A549 (cell line): ENCODE measurements at regions not wholly inside any gene's neighbourhood (a gene's known extent, or its start where the extent isn't known, plus 50 kb on each side); places are given as distances from the start of the nearest gene placed in this dataset.

Experiments used
- CHD4 ChIP-seq: fragments of 200-600 bp; sonication (generic); IDR thresholded peaks from 2 replicates; pipeline ENCODE4 v1.6.1; 2016; ENCODE audit warnings: antibody characterized with exemption, mild to moderate bottlenecking, borderline replicate concordance
- CTCF ChIP-seq: fragments of >200 bp; sonication (Bioruptor Twin); formaldehyde crosslinking; IDR thresholded peaks from 3 replicates; pipeline ENCODE4 v1.5.1; 2016
- EP300 ChIP-seq, 2 experiments: fragments of >200 bp; sonication (Bioruptor Twin); formaldehyde crosslinking; IDR thresholded peaks; 2 replicates in 1 of 2; 3 replicates in 1 of 2; pipeline ENCODE4 v1.6.1; 2016 to 2017
- JUN ChIP-seq, 2 experiments: fragments of >200 bp; sonication (Bioruptor Twin); formaldehyde crosslinking; IDR thresholded peaks; 2 replicates in 1 of 2; 3 replicates in 1 of 2; pipeline ENCODE4 v1.6.1; 2016 to 2017
- KDM1A ChIP-seq: fragments of 200-600 bp; sonication (generic); IDR thresholded peaks from 2 replicates; pipeline ENCODE4 v1.6.1; 2016; ENCODE audit warnings: low read depth, mild to moderate bottlenecking
- MAX ChIP-seq: IDR thresholded peaks from 2 replicates; pipeline ENCODE4 v1.6.1; 2012
- MAZ ChIP-seq: fragments of 150-350 bp; IDR thresholded peaks from 2 replicates; pipeline ENCODE4 v1.6.1; 2014; ENCODE audit warnings: antibody characterized with exemption, low read depth, low read length, borderline replicate concordance
- POLR2A ChIP-seq: IDR thresholded peaks from 2 replicates; pipeline ENCODE4 v1.6.1; 2012; ENCODE audit warnings: mild to moderate bottlenecking, low read length
- RAD21 ChIP-seq, 2 experiments: fragments of >200 bp in 1 of 2; sonication (Bioruptor Twin) in 1 of 2; formaldehyde crosslinking in 1 of 2; IDR thresholded peaks in 1 of 2; conservative IDR thresholded peaks in 1 of 2; 2 replicates in 1 of 2; 3 replicates in 1 of 2; pipeline ENCODE4 v1.6.1; 2012 to 2018; ENCODE audit warnings: inconsistent platforms in 1 of 2
- RCOR1 ChIP-seq: fragments of 150-350 bp; IDR thresholded peaks from 2 replicates; pipeline ENCODE4 v1.6.1; 2014; ENCODE audit warnings: antibody characterized with exemption, low read length, low read depth
- USF2 ChIP-seq: fragments of 450-650 bp; IDR thresholded peaks from 2 replicates; pipeline ENCODE4 v1.6.1; 2014; ENCODE audit warnings: antibody characterized with exemption
- TF ChIP-seq, protein P1 (sequence below): fragments of 200-600 bp; sonication (generic); IDR thresholded peaks from 2 replicates; pipeline ENCODE4 v1.6.1; 2016; ENCODE audit warnings: antibody characterized with exemption, mild to moderate bottlenecking, moderate library complexity

GRCh38 chr13:77980592-77980991 lies 62.0 kb upstream of the EDNRB start:
- TF ChIP-seq CTCF = no peak
- TF ChIP-seq CHD4 = no peak
- no peak for TF ChIP-seq MAX
- TF ChIP-seq RAD21 (conservative IDR thresholded peaks at IDR 0.05 in 1 of 2, IDR thresholded peaks at IDR 0.05 in 1 of 2) = no peak
- TF ChIP-seq JUN (IDR thresholded peaks at IDR 0.05) = no peak
- no peak for TF ChIP-seq POLR2A
- no peak for TF ChIP-seq KDM1A
- no peak for TF ChIP-seq RCOR1
- no peak for TF ChIP-seq EP300 (IDR thresholded peaks at IDR 0.05)
- no peak for TF ChIP-seq MAZ
- TF ChIP-seq USF2 = no peak
- TF ChIP-seq, protein P1, sequence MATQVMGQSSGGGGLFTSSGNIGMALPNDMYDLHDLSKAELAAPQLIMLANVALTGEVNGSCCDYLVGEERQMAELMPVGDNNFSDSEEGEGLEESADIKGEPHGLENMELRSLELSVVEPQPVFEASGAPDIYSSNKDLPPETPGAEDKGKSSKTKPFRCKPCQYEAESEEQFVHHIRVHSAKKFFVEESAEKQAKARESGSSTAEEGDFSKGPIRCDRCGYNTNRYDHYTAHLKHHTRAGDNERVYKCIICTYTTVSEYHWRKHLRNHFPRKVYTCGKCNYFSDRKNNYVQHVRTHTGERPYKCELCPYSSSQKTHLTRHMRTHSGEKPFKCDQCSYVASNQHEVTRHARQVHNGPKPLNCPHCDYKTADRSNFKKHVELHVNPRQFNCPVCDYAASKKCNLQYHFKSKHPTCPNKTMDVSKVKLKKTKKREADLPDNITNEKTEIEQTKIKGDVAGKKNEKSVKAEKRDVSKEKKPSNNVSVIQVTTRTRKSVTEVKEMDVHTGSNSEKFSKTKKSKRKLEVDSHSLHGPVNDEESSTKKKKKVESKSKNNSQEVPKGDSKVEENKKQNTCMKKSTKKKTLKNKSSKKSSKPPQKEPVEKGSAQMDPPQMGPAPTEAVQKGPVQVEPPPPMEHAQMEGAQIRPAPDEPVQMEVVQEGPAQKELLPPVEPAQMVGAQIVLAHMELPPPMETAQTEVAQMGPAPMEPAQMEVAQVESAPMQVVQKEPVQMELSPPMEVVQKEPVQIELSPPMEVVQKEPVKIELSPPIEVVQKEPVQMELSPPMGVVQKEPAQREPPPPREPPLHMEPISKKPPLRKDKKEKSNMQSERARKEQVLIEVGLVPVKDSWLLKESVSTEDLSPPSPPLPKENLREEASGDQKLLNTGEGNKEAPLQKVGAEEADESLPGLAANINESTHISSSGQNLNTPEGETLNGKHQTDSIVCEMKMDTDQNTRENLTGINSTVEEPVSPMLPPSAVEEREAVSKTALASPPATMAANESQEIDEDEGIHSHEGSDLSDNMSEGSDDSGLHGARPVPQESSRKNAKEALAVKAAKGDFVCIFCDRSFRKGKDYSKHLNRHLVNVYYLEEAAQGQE = no peak
